ENCODE measurements at regions not wholly inside any gene's neighbourhood (a gene's known extent, or its start where the extent isn't known, plus 50 kb on each side); places are given as distances from the start of the nearest gene placed in this dataset.

DNA sequence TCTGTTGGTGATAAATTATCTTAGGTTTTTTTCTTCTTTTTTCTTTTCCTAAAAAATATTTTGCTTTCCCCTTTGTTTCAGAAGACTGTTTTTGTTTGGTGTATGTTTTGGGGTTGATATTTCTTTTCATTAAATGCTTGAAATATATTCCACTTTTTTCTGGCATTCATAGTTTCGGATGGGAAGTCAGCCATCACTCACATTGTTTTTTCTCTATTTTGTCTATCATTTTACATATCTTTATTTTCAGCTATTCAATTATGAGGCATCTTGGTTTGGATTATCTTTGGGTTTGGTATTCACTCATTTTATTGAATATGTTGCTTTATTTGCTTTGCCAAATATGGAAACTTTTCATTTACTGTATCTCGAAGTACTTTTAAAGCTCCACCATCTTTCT is 600.5 kb upstream of the EYS start:
- Histone ChIP-seq H3K79me2 (ENCODE audit: control insufficient read depth, insufficient read depth, low read length) (no peaks in the 10 kb centered on the region), H3K27me3 (ENCODE audit: control insufficient read depth in 2 of 2, insufficient read depth in 2 of 2, low read length in 2 of 2) (no peaks in the 10 kb centered on the region), H2AFZ (ENCODE audit: low read depth, low read length) (no peak overlapping the region), H3K4me2 (ENCODE audit: insufficient read depth, low read length) (no peak overlapping the region), H3K27ac (ENCODE audit: insufficient read depth, low read depth, low read length) (no peak overlapping the region), H3K4me3 (replicated peaks in 1 of 3; ENCODE audit: insufficient read depth in 1 of 3, low read depth in 1 of 3, low read length in 3 of 3) (no peak overlapping the region), H3K4me1 (ENCODE audit: control insufficient read depth, extremely low read depth, insufficient read depth, low read length) (no peaks in the 10 kb centered on the region), H3K9ac (replicated peaks; ENCODE audit: extremely low read depth, insufficient read depth, low read length) (no peak overlapping the region), H4K20me1 (replicated peaks; ENCODE audit: control insufficient read depth, extremely low read depth, insufficient read depth, low read length) (no peaks in the 10 kb centered on the region), H3K36me3 (ENCODE audit: control insufficient read depth in 2 of 2, extremely low read depth in 1 of 2, insufficient read depth in 2 of 2, low read length in 2 of 2) (no peaks in the 10 kb centered on the region), H3K9me3 (replicated peaks; ENCODE audit: control insufficient read depth, insufficient read depth, low read length) (no peaks in the 10 kb centered on the region), H3K9me1 (replicated peaks; ENCODE audit: control insufficient read depth, extremely low read depth, insufficient read depth, low read length) (no peaks in the 10 kb centered on the region)
- intact Hi-C loops (cut with micrococcal nuclease) (no loop called here), dilution Hi-C loops (cut with MboI; ENCODE audit: extremely low pct_ligation_motif_present, low sequenced_read_pairs) (no loop called here)
- FAIRE-seq, result no peak
- BruUV-seq (replicated peaks), result no TSS peak
- TF ChIP-seq POLR2A (IDR thresholded peaks at IDR 0.05; ENCODE audit: low read depth, low read length), result no peak
- ChIA-PET CTCF (no interaction called here), POLR2A (no interaction called here)
- DNase-seq (ENCODE audit: low read depth, low spot score), result no peak

DNA sequence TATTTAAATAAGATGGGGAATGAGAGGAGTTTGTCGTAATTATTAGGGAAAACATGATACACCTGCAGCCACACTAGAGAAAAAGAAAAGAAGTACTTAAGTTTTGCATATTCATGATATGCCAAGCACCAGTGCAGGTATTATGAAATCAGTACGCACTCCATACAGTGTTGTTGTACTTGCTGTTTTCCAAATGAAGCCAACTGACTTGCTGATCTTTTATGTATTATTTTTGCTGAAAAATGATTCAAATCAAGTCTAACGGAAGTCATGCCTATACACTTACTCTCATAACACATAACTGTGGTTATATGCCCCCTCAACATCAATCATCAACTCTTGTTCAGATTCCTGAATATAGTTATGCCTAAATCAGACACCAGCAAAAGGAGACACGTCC is 584.9 kb upstream of the EYS start:
- CTCF ChIA-PET, result no interaction called here
- dilution Hi-C loops (cut with MboI; ENCODE audit: extremely low pct_ligation_motif_present, low sequenced_read_pairs), result no loop called here
- DNase-seq (ENCODE audit: low read depth, low spot score) (no peak), FAIRE-seq (no peak)
- H3K9me1 ChIP-seq (replicated peaks; ENCODE audit: control insufficient read depth, extremely low read depth, insufficient read depth, low read length), result no peaks in the 10 kb centered on the region
- H3K9ac ChIP-seq (replicated peaks; ENCODE audit: extremely low read depth, insufficient read depth, low read length), result no peak overlapping the region
- H2AFZ ChIP-seq (ENCODE audit: low read depth, low read length), result no peak overlapping the region
- no peak for TF ChIP-seq EZH2 (IDR thresholded peaks at IDR 0.05; ENCODE audit: borderline replicate concordance, low read depth, low read length, severe bottlenecking)
- TF ChIP-seq FOS (IDR thresholded peaks at IDR 0.05; ENCODE audit: borderline replicate concordance, insufficient read depth, low read length), result no peak
- TF ChIP-seq, protein P1, sequence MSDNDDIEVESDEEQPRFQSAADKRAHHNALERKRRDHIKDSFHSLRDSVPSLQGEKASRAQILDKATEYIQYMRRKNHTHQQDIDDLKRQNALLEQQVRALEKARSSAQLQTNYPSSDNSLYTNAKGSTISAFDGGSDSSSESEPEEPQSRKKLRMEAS (IDR thresholded peaks at IDR 0.05; ENCODE audit: insufficient read depth, insufficient read length), result no peak
- no peak for TF ChIP-seq JUN (IDR thresholded peaks at IDR 0.05; ENCODE audit: borderline replicate concordance, insufficient read depth, insufficient read length, low read depth)
- TF ChIP-seq GATA2 (IDR thresholded peaks at IDR 0.05; ENCODE audit: insufficient read depth, insufficient read length, low read depth, low read length), result no peak
- TF ChIP-seq POLR2A (IDR thresholded peaks at IDR 0.05; ENCODE audit: low read depth, low read length), result no peak
- TF ChIP-seq, protein P2, sequence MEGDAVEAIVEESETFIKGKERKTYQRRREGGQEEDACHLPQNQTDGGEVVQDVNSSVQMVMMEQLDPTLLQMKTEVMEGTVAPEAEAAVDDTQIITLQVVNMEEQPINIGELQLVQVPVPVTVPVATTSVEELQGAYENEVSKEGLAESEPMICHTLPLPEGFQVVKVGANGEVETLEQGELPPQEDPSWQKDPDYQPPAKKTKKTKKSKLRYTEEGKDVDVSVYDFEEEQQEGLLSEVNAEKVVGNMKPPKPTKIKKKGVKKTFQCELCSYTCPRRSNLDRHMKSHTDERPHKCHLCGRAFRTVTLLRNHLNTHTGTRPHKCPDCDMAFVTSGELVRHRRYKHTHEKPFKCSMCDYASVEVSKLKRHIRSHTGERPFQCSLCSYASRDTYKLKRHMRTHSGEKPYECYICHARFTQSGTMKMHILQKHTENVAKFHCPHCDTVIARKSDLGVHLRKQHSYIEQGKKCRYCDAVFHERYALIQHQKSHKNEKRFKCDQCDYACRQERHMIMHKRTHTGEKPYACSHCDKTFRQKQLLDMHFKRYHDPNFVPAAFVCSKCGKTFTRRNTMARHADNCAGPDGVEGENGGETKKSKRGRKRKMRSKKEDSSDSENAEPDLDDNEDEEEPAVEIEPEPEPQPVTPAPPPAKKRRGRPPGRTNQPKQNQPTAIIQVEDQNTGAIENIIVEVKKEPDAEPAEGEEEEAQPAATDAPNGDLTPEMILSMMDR (IDR thresholded peaks at IDR 0.05; ENCODE audit: extremely low read depth in 1 of 2, insufficient read depth in 1 of 2, low read depth in 1 of 2, low read length in 2 of 2), result no peak
- TF ChIP-seq MYC (IDR thresholded peaks at IDR 0.05; ENCODE audit: low read depth, low read length), result no peak
- TF ChIP-seq POLR2AphosphoS5 (IDR thresholded peaks at IDR 0.05; ENCODE audit: insufficient read depth, low read depth, low read length), result no peak
- H3K9me3 ChIP-seq (replicated peaks; ENCODE audit: control insufficient read depth, insufficient read depth, low read length), result peaks cover 1% of the 10 kb centered on the region
- no peaks in the 10 kb centered on the region for H4K20me1 ChIP-seq (replicated peaks; ENCODE audit: control insufficient read depth, extremely low read depth, insufficient read depth, low read length)
- H3K27me3 ChIP-seq (ENCODE audit: control insufficient read depth in 2 of 2, insufficient read depth in 2 of 2, low read length in 2 of 2), result no peaks in the 10 kb centered on the region
- H3K79me2 ChIP-seq (ENCODE audit: control insufficient read depth, insufficient read depth, low read length), result no peaks in the 10 kb centered on the region
- H3K4me1 ChIP-seq (ENCODE audit: control insufficient read depth, extremely low read depth, insufficient read depth, low read length), result no peaks in the 10 kb centered on the region
- intact Hi-C loops (cut with micrococcal nuclease), result no loop called here
- H3K4me3 ChIP-seq (replicated peaks in 1 of 3; ENCODE audit: insufficient read depth in 1 of 3, low read depth in 1 of 3, low read length in 3 of 3), result no peak overlapping the region
- no TSS peak for BruUV-seq (replicated peaks)
- no peaks in the 10 kb centered on the region for H3K36me3 ChIP-seq (ENCODE audit: control insufficient read depth in 2 of 2, extremely low read depth in 1 of 2, insufficient read depth in 2 of 2, low read length in 2 of 2)
- POLR2A ChIA-PET, result no interaction called here
- no peak overlapping the region for H3K27ac ChIP-seq (ENCODE audit: insufficient read depth, low read depth, low read length)
- no peak overlapping the region for H3K4me2 ChIP-seq (ENCODE audit: insufficient read depth, low read length)

Measured in endothelial cell of umbilical vein (primary cell).